Neural cell (in vitro differentiated cells): ENCODE measurements at regions not wholly inside any gene's neighbourhood (a gene's known extent, or its start where the extent isn't known, plus 50 kb on each side); places are given as distances from the start of the nearest gene placed in this dataset.

ENCODE experiments used
- H2AFZ ChIP-seq: fragments of 200-600, 300-800 bp; sonication (generic), shearing (Covaris generic); 2 replicates; pipeline ENCODE4 v1.6.0; 2014; ENCODE audit warnings: low read depth, mild to moderate bottlenecking, antibody characterized with exemption, low read length, moderate library complexity
- H3F3A ChIP-seq: fragments of 200-600 bp; shearing (Covaris generic); 2 replicates; pipeline ENCODE4 v1.6.1; 2016; ENCODE audit warnings: mild to moderate bottlenecking, moderate library complexity, mixed read lengths, antibody characterized with exemption, low read length; ENCODE audit not compliant: insufficient read depth, poor library complexity, severe bottlenecking
- H3K27ac ChIP-seq: fragments of 200-600, 300-800 bp; sonication (generic), shearing (Covaris generic); 2 replicates; pipeline ENCODE4 v1.5.1; 2014; ENCODE audit warnings: mild to moderate bottlenecking, low read length, moderate library complexity
- H3K27me3 ChIP-seq: fragments of 300-800, 200-600 bp; sonication (generic), shearing (Covaris generic); 2 replicates; pipeline ENCODE4 v1.6.0; 2014; ENCODE audit warnings: mild to moderate bottlenecking, low read depth, low read length, moderate library complexity; ENCODE audit not compliant: insufficient read depth
- H3K36me3 ChIP-seq: fragments of 300-800, 200-600 bp; sonication (generic), shearing (Covaris generic); 2 replicates; pipeline ENCODE4 v1.5.1; 2014; ENCODE audit warnings: mild to moderate bottlenecking, antibody characterized with exemption, low read length, moderate library complexity; ENCODE audit not compliant: insufficient read depth
- H3K4me2 ChIP-seq: fragments of 300-800, 200-600 bp; sonication (generic), shearing (Covaris generic); 2 replicates; pipeline ENCODE4 v1.6.0; 2014; ENCODE audit warnings: mild to moderate bottlenecking, low read length
- H3K4me3 ChIP-seq: fragments of 300-800, 200-600 bp; sonication (generic), shearing (Covaris generic); 2 replicates; pipeline ENCODE4 v1.5.1; 2014; ENCODE audit warnings: mild to moderate bottlenecking, low read length, moderate library complexity
- H3K79me2 ChIP-seq: fragments of 200-600 bp; shearing (Covaris generic); replicated peaks from 2 replicates; pipeline ENCODE4 v1.6.0; 2014; ENCODE audit warnings: mild to moderate bottlenecking, low read length, moderate library complexity; ENCODE audit not compliant: insufficient read depth
- H3K9ac ChIP-seq: fragments of 300-800, 200-600 bp; sonication (generic), shearing (Covaris generic); 2 replicates; pipeline ENCODE4 v1.6.1; 2016; ENCODE audit warnings: mild to moderate bottlenecking, low read length, mixed read lengths
- H3K9me2 ChIP-seq: fragments of 200-600 bp; shearing (Covaris generic); 2 replicates; pipeline ENCODE4 v1.6.1; 2016; ENCODE audit warnings: mild to moderate bottlenecking, low read length, mixed read lengths; ENCODE audit not compliant: insufficient read depth
- H3K9me3 ChIP-seq: fragments of 200-600, 300-800 bp; sonication (generic), shearing (Covaris generic); 2 replicates; pipeline ENCODE4 v1.6.1; 2016; ENCODE audit warnings: mild to moderate bottlenecking, mixed run types, low read length, moderate library complexity, mixed read lengths
- H4K20me1 ChIP-seq: fragments of 200-600 bp; shearing (Covaris generic); 2 replicates; pipeline ENCODE4 v1.6.1; 2016; ENCODE audit warnings: mild to moderate bottlenecking, mixed run types; ENCODE audit not compliant: insufficient read depth
- EP300 ChIP-seq: fragments of 450-650 bp; conservative IDR thresholded peaks from 2 replicates; pipeline ENCODE4 v1.6.1; 2014; ENCODE audit warnings: antibody characterized with exemption, mild to moderate bottlenecking, moderate library complexity; ENCODE audit not compliant: poor library complexity, severe bottlenecking
- EZH2 ChIP-seq: fragments of 200-600, 300-800 bp; shearing (Covaris generic), sonication (generic); IDR thresholded peaks from 2 replicates; pipeline ENCODE4 v1.6.1; 2014; ENCODE audit warnings: antibody characterized with exemption, low read length, borderline replicate concordance, mild to moderate bottlenecking; ENCODE audit not compliant: insufficient read depth, poor library complexity, severe bottlenecking
- MXI1 ChIP-seq: fragments of 450-650 bp; conservative IDR thresholded peaks from 2 replicates; pipeline ENCODE4 v1.6.1; 2014; ENCODE audit warnings: antibody characterized with exemption, mild to moderate bottlenecking; ENCODE audit not compliant: poor library complexity, severe bottlenecking
- POLR2AphosphoS5 ChIP-seq: IDR thresholded peaks from 2 replicates; pipeline ENCODE4 v1.6.1; 2012
- RAD21 ChIP-seq: fragments of 450-650 bp; conservative IDR thresholded peaks from 2 replicates; pipeline ENCODE4 v1.6.1; 2014; ENCODE audit warnings: antibody characterized with exemption, mild to moderate bottlenecking, moderate library complexity
- SMC3 ChIP-seq: fragments of 450-650 bp; conservative IDR thresholded peaks from 2 replicates; pipeline ENCODE4 v1.6.1; 2014; ENCODE audit warnings: antibody characterized with exemption, mild to moderate bottlenecking, moderate library complexity; ENCODE audit not compliant: poor library complexity
- TAF1 ChIP-seq: IDR thresholded peaks from 2 replicates; pipeline ENCODE4 v1.6.1; 2012; ENCODE audit warnings: low read depth
- TF ChIP-seq, protein P1 (sequence below): fragments of 450-650 bp; IDR thresholded peaks from 2 replicates; pipeline ENCODE4 v1.5.1; 2014; ENCODE audit warnings: antibody characterized with exemption, mild to moderate bottlenecking, moderate library complexity; ENCODE audit not compliant: poor library complexity, severe bottlenecking
- TF ChIP-seq, protein P2 (sequence below): IDR thresholded peaks from 2 replicates; pipeline ENCODE4 v1.6.1; 2012; ENCODE audit warnings: borderline replicate concordance

DNA sequence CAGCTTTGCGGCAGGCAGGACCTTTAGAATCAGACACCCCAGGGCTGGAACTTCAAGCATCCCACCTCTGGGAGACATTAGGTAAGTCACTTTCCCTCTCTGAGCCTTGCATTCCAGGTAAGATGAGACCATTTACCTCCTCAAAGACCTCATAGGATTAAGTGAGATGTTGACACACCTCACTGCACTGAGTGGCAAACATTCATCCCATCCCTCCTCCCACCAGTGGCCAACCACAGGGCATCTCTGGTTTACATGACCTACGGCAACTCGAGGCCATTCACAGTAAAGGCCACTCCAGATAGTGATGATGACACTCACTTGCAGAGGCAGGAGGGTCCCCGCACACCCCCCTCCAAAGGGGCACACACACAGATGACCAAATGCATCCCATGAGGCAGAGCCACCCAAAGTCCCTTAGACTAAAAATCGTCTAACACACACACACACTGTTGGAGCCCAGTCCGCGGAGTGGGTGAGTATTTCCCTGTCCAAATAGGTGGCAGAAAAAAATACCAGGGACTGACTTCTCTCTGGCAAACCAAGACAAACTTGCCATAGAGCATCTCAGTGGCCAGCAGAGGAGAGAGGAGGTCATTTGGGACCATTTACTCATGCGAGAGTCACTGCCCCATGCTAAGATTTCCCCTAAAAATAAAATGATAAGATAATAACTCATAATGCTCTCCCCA lies 454.9 kb downstream of the SOX9 start:
- TF ChIP-seq POLR2AphosphoS5 (no peak), EZH2 (no peak), TAF1 (no peak), RAD21 (no peak), MXI1 (no peak), SMC3 (no peak), EP300 (no peak)
- TF ChIP-seq, protein P1, sequence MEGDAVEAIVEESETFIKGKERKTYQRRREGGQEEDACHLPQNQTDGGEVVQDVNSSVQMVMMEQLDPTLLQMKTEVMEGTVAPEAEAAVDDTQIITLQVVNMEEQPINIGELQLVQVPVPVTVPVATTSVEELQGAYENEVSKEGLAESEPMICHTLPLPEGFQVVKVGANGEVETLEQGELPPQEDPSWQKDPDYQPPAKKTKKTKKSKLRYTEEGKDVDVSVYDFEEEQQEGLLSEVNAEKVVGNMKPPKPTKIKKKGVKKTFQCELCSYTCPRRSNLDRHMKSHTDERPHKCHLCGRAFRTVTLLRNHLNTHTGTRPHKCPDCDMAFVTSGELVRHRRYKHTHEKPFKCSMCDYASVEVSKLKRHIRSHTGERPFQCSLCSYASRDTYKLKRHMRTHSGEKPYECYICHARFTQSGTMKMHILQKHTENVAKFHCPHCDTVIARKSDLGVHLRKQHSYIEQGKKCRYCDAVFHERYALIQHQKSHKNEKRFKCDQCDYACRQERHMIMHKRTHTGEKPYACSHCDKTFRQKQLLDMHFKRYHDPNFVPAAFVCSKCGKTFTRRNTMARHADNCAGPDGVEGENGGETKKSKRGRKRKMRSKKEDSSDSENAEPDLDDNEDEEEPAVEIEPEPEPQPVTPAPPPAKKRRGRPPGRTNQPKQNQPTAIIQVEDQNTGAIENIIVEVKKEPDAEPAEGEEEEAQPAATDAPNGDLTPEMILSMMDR: no peak
- TF ChIP-seq, protein P2, sequence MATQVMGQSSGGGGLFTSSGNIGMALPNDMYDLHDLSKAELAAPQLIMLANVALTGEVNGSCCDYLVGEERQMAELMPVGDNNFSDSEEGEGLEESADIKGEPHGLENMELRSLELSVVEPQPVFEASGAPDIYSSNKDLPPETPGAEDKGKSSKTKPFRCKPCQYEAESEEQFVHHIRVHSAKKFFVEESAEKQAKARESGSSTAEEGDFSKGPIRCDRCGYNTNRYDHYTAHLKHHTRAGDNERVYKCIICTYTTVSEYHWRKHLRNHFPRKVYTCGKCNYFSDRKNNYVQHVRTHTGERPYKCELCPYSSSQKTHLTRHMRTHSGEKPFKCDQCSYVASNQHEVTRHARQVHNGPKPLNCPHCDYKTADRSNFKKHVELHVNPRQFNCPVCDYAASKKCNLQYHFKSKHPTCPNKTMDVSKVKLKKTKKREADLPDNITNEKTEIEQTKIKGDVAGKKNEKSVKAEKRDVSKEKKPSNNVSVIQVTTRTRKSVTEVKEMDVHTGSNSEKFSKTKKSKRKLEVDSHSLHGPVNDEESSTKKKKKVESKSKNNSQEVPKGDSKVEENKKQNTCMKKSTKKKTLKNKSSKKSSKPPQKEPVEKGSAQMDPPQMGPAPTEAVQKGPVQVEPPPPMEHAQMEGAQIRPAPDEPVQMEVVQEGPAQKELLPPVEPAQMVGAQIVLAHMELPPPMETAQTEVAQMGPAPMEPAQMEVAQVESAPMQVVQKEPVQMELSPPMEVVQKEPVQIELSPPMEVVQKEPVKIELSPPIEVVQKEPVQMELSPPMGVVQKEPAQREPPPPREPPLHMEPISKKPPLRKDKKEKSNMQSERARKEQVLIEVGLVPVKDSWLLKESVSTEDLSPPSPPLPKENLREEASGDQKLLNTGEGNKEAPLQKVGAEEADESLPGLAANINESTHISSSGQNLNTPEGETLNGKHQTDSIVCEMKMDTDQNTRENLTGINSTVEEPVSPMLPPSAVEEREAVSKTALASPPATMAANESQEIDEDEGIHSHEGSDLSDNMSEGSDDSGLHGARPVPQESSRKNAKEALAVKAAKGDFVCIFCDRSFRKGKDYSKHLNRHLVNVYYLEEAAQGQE: no peak
- H4K20me1 ChIP-seq: no peaks in the 10 kb centered on the region
- no peaks in the 10 kb centered on the region for H3K9me2 ChIP-seq
- H2AFZ ChIP-seq: no peak overlapping the region
- H3K27ac ChIP-seq: no peak overlapping the region
- no peak overlapping the region for H3K9ac ChIP-seq
- no peak overlapping the region for H3K4me3 ChIP-seq
- no peaks in the 10 kb centered on the region for H3K79me2 ChIP-seq
- no peaks in the 10 kb centered on the region for H3K36me3 ChIP-seq
- no peak overlapping the region for H3K4me2 ChIP-seq
- H3K27me3 ChIP-seq: no peaks in the 10 kb centered on the region
- no peaks in the 10 kb centered on the region for H3K9me3 ChIP-seq
- H3F3A ChIP-seq: no peaks in the 10 kb centered on the region

DNA sequence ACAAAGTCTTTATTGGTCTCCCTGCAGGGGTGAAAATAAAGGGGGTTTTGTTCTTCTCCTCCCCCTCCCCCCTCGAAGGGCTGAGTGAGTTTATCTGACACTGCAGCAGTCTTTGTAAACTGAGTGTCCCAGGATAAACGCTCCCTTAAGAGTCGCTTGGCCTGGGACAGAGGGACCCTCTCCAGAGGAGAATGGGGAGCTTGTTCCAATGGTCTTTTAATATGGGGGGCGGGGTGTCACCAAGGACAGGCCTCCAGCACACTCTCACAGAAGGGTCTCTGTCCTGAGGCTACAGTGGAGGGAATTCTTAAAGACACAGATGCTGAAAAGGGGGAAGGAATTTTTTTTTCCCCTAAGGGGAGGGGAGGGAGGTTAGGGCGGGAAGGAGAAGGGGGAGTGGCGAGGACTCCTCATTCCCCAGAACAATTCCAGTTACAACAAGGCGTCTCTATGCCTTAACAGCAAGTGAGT lies 455.5 kb downstream of the SOX9 start:
- no peaks in the 10 kb centered on the region for H3K27me3 ChIP-seq
- H3K4me2 ChIP-seq: no peak overlapping the region
- no peaks in the 10 kb centered on the region for H3K79me2 ChIP-seq
- H4K20me1 ChIP-seq: no peaks in the 10 kb centered on the region
- H3K4me3 ChIP-seq: no peak overlapping the region
- H3K9me2 ChIP-seq: no peaks in the 10 kb centered on the region
- TF ChIP-seq POLR2AphosphoS5: no peak
- TF ChIP-seq, protein P1: no peak
- TF ChIP-seq, protein P2: no peak
- TF ChIP-seq RAD21: no peak
- no peaks in the 10 kb centered on the region for H3F3A ChIP-seq
- no peak overlapping the region for H3K27ac ChIP-seq
- no peaks in the 10 kb centered on the region for H3K9me3 ChIP-seq
- H3K36me3 ChIP-seq: no peaks in the 10 kb centered on the region
- H3K9ac ChIP-seq: no peak overlapping the region
- H2AFZ ChIP-seq: no peak overlapping the region
